HG03442 (cell line): ENCODE measurements at regions not wholly inside any gene's neighbourhood (a gene's known extent, or its start where the extent isn't known, plus 50 kb on each side); places are given as distances from the start of the nearest gene placed in this dataset.
A peak's percentile ranks its signal among the peaks of the same experiment; 100 is the strongest.

ENCODE experiments used
- ATAC-seq: cut with Tn5 transposase; IDR thresholded peaks from one replicate; pipeline ENCODE4 v1.9.1; 2021; ENCODE audit warnings: mild to moderate bottlenecking, moderate library complexity; ENCODE audit not compliant: unreplicated experiment

DNA sequence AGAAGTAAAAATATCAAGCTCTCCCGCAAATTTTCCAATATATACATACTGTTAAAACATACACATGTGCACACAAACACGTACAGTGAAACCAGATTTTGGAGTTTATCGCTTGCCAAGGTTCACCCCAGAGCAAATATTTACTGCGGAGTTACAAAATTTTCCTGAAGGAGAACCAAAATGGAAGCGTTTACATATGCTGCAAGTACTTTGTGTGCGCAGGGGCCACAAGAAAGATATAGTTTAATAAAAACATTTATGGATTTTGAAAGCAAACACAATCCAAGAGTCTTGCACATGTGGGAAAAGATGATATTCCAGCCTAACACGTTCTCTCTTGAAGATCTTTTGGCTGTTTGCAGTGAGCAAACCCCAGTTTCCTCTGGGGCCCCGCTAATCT lies 301.3 kb upstream of the NFE2L3 start:
- no peak for ATAC-seq

DNA sequence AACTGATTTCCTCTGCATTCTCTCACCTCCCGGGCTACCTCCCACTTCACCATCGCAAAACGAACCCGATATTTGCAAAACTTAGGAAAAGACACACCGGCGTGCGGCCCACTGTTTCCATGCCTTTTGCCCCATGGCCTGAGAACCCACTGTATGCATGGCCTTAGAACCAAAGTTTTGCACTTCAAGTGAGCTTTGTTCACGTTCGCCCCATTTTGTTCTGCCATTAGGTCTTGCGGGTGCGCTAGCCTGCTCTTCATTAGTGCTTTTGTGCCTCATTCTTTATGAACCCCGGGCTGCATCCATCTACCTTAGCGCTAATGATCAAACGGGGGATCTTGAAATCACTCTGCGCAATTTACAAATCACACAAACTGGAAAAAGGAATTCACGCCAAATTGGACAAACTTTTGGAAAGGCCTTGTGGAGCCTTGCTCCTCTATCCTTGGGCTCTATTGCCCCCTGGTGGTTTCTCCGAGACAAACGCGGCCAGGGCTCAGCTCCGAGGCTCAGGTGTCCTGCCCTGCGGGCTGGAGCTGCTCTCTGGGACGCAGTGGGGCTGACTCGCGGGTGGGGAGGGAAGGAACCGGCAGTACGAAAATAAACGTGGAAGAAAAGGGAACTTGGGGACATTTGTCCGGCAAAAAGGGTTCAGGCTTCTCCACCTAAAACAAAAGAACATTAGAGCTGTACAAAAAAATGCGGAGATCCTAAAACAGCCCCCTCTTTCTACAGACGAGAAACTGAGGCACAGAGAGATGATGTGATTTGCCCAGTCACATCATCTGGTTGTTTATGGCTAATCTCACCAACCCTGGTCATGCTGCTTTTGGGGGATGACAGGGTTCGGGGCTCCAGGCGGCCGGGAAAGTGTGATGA lies 300.4 kb upstream of the NFE2L3 start:
- ATAC-seq, result peak; percentile 58

DNA sequence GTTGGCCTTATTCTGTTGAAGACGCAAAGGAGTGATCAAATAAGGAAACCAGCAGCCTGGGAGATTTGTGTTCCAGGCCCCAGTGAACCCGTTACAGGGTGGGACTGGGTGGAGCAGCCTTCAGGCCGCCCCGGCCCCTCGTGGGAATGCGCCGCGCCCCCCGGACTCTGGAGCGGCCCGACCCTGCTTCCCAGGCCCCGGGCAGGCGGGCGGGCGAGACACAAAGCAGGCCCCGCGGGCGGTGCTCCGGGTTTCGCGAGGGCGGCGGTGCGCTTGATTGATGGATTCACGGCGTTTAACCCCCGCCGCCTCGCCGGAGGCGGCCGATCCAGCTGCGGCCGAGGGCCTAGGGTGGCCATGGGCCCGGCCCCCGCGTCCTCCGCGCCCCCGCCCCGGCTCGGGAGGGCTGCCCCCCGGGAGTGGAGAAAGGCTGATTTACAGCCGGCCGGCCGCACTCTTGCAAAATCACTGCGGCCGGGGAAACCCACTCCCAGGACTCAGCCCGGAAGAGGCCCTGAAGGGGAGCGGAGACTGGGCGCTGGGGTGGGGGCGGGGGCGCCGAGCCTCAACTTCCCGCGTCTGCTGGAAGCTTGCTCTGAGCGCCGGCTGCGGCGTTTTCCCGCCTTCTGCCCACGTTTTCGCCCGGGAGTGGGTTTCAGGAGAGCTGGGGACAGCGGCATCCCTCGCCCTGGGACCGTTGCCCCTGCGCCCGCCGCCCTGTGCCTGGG lies 299.6 kb upstream of the NFE2L3 start:
- no peak for ATAC-seq

GRCh38 chr7:25852939-25853271 lies 299.1 kb upstream of the NFE2L3 start:
- ATAC-seq, result no peak

DNA sequence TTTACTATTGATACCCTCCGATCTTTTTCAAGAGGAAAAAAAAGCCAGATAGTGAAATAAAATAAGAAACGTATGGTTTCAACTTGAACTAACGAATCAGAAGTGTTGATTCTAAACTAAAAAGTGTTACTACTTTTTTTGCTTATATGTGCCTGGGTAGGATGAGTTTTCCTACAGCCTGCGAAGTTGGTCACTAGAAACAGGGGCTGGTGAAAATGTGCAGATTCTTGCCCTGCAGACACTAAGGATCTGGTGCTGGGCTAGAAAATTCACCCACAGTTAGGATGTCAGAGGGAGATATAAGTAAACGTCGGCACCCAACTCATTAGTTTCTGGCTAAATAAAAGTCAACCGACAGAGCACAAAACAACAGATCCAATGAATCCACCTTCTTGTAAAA lies 298.7 kb upstream of the NFE2L3 start:
- ATAC-seq, result no peak

GRCh38 chr7:25854059-25854458 lies 297.9 kb upstream of the NFE2L3 start:
- no peak for ATAC-seq

- ATAC-seq, result no peak
Observed at GRCh38 chr7:25854608-25855497, 297.1 kb upstream of the NFE2L3 start.

- no peak for ATAC-seq
Observed at GRCh38 chr7:25855854-25856782, 295.9 kb upstream of the NFE2L3 start.

GRCh38 chr7:25857376-25858067 lies 294.5 kb upstream of the NFE2L3 start:
- no peak for ATAC-seq

DNA sequence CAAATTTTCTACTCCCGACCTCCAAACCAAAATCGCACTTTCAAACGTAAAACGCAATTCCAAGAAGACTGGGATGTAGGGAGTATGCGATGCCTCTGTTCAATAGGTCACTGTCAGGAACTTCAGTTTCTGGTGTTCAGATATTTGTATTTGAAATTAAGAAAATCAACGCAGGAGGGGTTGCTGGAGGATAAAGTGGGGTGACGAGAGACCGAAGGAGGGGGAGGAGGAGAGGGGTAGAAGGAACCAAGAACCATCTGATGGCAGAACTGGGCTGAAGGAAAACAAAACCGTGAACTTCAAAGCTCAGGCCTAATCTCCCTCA lies 293.8 kb upstream of the NFE2L3 start:
- no peak for ATAC-seq

DNA sequence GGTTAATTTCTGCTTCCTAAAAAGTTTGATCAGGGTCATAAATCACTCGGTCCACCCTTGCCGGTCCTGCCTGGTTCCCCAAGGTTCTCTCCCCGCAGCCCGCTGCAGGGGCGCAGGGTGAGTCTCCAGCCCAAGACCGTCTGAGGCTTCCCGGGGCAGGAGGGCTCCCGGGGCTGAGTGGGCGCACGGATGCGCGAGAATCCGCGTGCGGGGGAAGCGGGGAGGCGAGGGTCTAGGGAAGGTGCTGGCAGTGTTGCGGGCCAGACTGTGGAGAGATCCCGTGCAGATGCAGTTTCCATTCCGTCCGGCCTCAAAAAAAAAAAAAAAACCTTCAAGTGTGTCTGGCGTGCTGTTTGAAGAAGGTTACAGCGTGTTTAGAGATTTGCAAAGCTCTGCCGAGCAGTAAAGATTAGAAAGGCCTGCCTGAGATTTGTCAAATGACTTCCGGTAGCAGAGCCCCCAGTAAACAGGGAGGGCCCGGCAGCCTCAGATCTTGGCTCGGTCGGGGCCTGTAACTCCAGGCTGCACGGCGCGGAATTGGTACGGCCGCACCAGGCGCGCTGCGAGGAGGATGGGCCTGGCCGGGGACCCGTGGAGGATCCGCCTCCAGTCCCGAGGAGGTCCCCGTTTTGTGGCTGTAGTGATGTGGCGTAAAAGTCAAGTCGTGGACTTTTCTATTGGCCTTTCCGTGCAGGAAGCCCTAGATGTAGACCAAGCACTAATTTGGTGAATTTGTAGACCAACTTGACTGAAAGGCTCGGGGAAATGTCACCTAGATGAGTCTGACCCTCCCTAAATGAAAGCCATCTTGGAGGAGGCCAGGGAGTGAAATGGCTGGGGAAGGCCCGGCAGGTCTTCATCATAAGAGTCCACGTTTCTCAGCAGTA lies 293.2 kb upstream of the NFE2L3 start:
- ATAC-seq, result no peak

GRCh38 chr7:25859412-25860274 lies 292.4 kb upstream of the NFE2L3 start:
- no peak for ATAC-seq

GRCh38 chr7:25860275-25861163 lies 291.5 kb upstream of the NFE2L3 start:
- no peak for ATAC-seq

DNA sequence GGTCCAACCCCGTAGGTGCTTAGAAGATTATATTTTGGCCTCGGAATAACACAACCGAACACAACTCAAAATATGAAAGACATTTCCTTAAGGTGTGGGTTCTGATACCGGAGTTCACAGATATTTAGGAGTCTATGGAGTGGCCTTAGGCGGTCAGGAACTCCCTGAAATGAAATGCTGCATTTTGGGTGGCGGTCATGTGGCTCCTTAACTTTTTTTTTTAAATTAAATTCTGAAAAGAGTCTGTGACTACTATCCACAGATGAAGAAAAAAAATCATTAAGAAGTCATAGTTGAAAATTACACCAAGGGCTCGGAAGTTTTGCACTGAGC lies 290.9 kb upstream of the NFE2L3 start:
- ATAC-seq, result no peak

DNA sequence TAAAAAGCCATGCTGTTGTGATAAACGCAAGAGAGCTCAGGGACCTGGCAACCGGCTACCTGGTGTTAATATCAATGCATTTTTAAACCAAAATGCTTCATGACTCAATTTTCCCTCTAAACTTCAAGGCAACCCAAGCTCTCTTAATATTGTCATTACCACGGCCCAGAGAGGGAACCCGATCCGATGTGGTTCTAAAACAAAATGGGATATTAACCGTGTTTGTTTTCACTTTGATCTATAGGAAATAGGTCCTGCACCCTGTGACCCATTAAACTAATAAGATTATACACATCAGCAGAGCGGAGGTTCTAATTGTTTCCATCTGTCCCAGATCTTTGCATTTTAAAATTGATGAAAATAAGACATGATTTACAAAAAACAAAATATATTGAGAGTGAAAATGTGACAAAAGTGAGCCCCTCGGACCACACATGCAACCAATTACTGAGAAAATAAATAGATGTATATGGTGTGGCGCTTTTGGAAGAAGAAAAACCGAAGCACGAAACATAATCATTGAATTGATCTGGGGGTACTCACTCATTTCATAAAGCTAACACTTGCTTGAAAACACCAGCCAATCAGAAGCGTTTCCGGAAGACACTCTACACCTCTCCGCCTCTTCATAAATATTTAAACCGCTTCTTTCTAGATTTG lies 290.3 kb upstream of the NFE2L3 start:
- ATAC-seq, result no peak

- ATAC-seq, result peak; percentile 89
Observed at GRCh38 chr7:25862261-25863004, 289.6 kb upstream of the NFE2L3 start.
